HEK293T (cell line): ENCODE measurements at regions not wholly inside any gene's neighbourhood (a gene's known extent, or its start where the extent isn't known, plus 50 kb on each side); places are given as distances from the start of the nearest gene placed in this dataset.

Experiments
- SP1 ChIP-seq: fragments of 450-650 bp; IDR thresholded peaks from 2 replicates; pipeline ENCODE4 v1.6.1; 2017
- ZNF384 ChIP-seq: fragments of 450-650 bp; IDR thresholded peaks from 2 replicates; pipeline ENCODE4 v1.6.1; 2016

DNA sequence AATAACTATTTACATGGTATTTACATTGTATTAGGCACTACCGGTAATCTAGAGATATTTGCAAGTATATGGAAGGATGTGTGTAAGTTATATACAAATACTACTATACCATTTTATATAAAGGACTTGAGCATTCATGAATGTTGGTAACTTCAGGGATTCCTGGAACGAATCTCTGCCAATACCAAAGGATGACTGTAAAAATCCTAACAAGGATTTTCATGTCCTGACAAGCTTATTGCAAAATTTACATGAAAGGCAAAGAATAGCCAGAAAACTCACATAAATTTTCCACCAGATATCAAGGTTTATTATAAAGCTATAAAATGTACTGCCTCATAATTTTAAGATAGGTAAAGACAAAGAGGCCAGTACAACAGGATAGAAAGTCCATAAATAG lies 325.2 kb upstream of the NRIP1 start:
- TF ChIP-seq SP1: no peak
- TF ChIP-seq ZNF384: no peak
